Karpas-422 (cell line): ENCODE measurements at regions not wholly inside any gene's neighbourhood (a gene's known extent, or its start where the extent isn't known, plus 50 kb on each side); places are given as distances from the start of the nearest gene placed in this dataset.

Experiments
- DNase-seq: peaks from one replicate; pipeline ENCODE4 v3.0.0-alpha.2; 2015
- H2AFZ ChIP-seq: fragments of 200-600 bp; sonication (generic); 2 replicates; pipeline ENCODE4 v1.6.1; 2014; ENCODE audit warnings: antibody characterized with exemption, low read length, mixed read lengths
- H3K27ac ChIP-seq: fragments of 200-600 bp; sonication (generic); 2 replicates; pipeline ENCODE4 v1.5.1; 2014; ENCODE audit warnings: mild to moderate bottlenecking, low read length, moderate library complexity
- H3K27me3 ChIP-seq: fragments of 200-600 bp; sonication (generic); 2 replicates; pipeline ENCODE4 v1.6.1; 2014; ENCODE audit warnings: low read length, mixed read lengths
- H3K36me3 ChIP-seq: fragments of 200-600 bp; sonication (generic); 2 replicates; pipeline ENCODE4 v1.6.1; 2014; ENCODE audit warnings: low read length, mixed read lengths; ENCODE audit not compliant: insufficient read depth
- H3K4me1 ChIP-seq: fragments of 200-600 bp; sonication (generic); 2 replicates; pipeline ENCODE4 v1.6.1; 2014; ENCODE audit warnings: mild to moderate bottlenecking, low read length, mixed read lengths
- H3K4me2 ChIP-seq: fragments of 200-600 bp; sonication (generic); 2 replicates; pipeline ENCODE4 v1.6.1; 2014; ENCODE audit warnings: low read length, low read depth, mild to moderate bottlenecking; ENCODE audit not compliant: poor library complexity, severe bottlenecking
- H3K4me3 ChIP-seq: fragments of 200-600 bp; sonication (generic); 2 replicates; pipeline ENCODE4 v1.5.1; 2014; ENCODE audit warnings: mild to moderate bottlenecking, antibody characterized with exemption, low read length, mixed read lengths
- H3K79me2 ChIP-seq: fragments of 200-600 bp; sonication (generic); 2 replicates; pipeline ENCODE4 v1.6.1; 2014; ENCODE audit warnings: mild to moderate bottlenecking, low read length, mixed read lengths
- H3K9ac ChIP-seq: fragments of 200-600 bp; sonication (generic); 2 replicates; pipeline ENCODE4 v1.6.0; 2014; ENCODE audit warnings: low read length
- H3K9me2 ChIP-seq: fragments of 200-600 bp; sonication (generic), shearing (Covaris generic); replicated peaks from 2 replicates; pipeline ENCODE4 v1.6.0; 2014; ENCODE audit warnings: mild to moderate bottlenecking, low read length, moderate library complexity; ENCODE audit not compliant: insufficient read depth
- H3K9me3 ChIP-seq: fragments of 300-700, 200-600 bp; sonication (generic); 2 replicates; pipeline ENCODE4 v1.6.1; 2014; ENCODE audit warnings: low read length, mixed read lengths
- H4K20me1 ChIP-seq: fragments of 200-600 bp; sonication (generic); 2 replicates; pipeline ENCODE4 v1.6.1; 2014; ENCODE audit warnings: mild to moderate bottlenecking, antibody characterized with exemption, low read length, low read depth; ENCODE audit not compliant: insufficient read depth

DNA sequence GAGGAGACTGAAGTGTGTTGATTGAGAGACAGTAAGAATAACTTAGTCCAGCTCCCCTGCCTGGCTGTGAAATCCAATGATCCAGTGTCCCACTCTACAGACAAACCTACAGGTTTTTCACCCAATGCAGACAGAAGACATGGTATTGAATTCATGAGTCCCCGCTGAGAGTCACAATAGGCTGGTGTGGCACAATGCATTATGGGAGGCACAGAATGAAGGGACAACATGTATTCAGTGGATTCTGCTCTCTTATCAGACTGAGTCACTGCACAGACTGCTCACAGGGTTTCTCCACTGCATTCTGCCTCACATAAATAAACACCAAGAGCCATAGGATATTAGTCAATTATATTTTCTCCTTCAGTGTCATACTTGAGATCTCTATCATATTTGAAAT lies 55.2 kb upstream of the TOP3B start:
- Histone ChIP-seq H3K4me1 (peaks cover 84% of the 10 kb centered on the region), H3K9me2 (no peaks in the 10 kb centered on the region), H3K9ac (peak overlapping the region; percentile 46), H3K27ac (peak overlapping the region; percentile 97), H4K20me1 (no peaks in the 10 kb centered on the region), H2AFZ (0 out of 2 replicates have a peak overlapping the region, but pooled peaks have one; percentile 35), H3K9me3 (no peaks in the 10 kb centered on the region), H3K4me3 (no peak overlapping the region), H3K27me3 (no peaks in the 10 kb centered on the region), H3K79me2 (peaks cover 15% of the 10 kb centered on the region; the same call in 1 of the 2 replicates), H3K4me2 (peak overlapping the region; percentile 38), H3K36me3 (no peaks in the 10 kb centered on the region)
- peak; percentile 61 for DNase-seq

- peaks cover 84% of the 10 kb centered on the region for H3K4me1 ChIP-seq
- H3K27me3 ChIP-seq, result no peaks in the 10 kb centered on the region
- H3K36me3 ChIP-seq, result no peaks in the 10 kb centered on the region
- no peak overlapping the region for H3K4me3 ChIP-seq
- peak overlapping the region; percentile 38 for H3K4me2 ChIP-seq
- H3K9me2 ChIP-seq, result no peaks in the 10 kb centered on the region
- H2AFZ ChIP-seq, result no peak overlapping the region
- H3K79me2 ChIP-seq, result peaks cover 15% of the 10 kb centered on the region; the same call in 1 of the 2 replicates
- peak overlapping the region; percentile 46 for H3K9ac ChIP-seq
- peak overlapping the region; percentile 97 for H3K27ac ChIP-seq
- no peaks in the 10 kb centered on the region for H3K9me3 ChIP-seq
- no peaks in the 10 kb centered on the region for H4K20me1 ChIP-seq
- DNase-seq, result peak; percentile 65
Observed at GRCh38 chr22:22037229-22037628, 54.6 kb upstream of the TOP3B start.

DNA sequence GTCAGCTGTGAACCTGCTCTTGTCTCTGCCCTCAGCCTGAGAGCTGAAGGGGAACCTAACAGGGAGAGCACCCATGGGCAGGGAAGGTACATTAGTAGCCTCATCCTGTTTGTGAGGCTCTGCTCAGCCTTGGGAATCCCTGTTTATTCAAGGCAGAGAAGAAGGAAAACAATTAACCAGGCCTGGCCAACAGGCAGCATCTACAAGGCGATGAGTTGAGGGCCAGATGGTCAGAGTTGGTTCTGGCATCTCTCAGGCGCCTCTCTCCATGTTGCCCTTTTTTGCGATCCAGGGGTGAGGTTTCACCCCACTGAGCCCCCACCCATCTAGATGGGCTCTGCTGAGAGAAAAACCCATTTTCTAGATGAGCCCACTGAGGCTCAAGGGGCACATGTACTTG lies 54.0 kb upstream of the TOP3B start:
- Histone ChIP-seq H3K79me2 (peaks cover 12% of the 10 kb centered on the region; the same call in 1 of the 2 replicates), H4K20me1 (no peaks in the 10 kb centered on the region), H3K4me2 (peak overlapping the region; percentile 38), H2AFZ (no peak overlapping the region), H3K4me3 (no peak overlapping the region), H3K27me3 (no peaks in the 10 kb centered on the region), H3K27ac (peak overlapping the region; percentile 97), H3K36me3 (no peaks in the 10 kb centered on the region), H3K9ac (peak overlapping the region; percentile 46), H3K9me3 (no peaks in the 10 kb centered on the region), H3K9me2 (no peaks in the 10 kb centered on the region), H3K4me1 (peaks cover 84% of the 10 kb centered on the region)
- DNase-seq, result no peak

DNA sequence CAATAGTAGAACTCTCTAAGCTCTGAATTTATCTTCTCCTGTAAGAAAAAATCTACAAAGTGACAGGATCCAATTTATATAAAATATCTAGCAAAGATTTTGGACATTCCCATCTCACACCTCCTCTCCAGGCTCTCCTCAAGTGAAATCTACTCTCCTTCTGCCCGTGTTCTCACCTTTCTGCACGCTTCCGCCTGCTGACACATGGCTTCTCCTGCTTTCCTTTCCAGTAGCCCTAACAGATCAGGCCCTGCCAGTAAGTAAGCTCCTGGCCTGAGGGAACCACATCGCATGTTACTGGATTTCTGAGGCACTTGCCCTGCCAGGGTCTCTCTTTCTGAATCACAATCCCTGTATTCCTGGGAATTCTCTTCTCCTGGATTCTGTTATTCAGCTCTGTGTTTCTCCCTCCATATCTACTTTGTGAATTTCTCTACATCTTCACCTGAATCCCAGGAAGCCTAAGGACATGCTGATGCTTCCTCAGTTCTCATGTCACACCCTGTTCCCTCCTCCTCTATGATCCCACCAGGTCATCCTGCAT lies 53.3 kb upstream of the TOP3B start:
- H3K4me1 ChIP-seq, result peaks cover 84% of the 10 kb centered on the region
- no peak overlapping the region for H3K4me2 ChIP-seq
- H3K79me2 ChIP-seq, result peaks cover 11% of the 10 kb centered on the region; the same call in 1 of the 2 replicates

DNA sequence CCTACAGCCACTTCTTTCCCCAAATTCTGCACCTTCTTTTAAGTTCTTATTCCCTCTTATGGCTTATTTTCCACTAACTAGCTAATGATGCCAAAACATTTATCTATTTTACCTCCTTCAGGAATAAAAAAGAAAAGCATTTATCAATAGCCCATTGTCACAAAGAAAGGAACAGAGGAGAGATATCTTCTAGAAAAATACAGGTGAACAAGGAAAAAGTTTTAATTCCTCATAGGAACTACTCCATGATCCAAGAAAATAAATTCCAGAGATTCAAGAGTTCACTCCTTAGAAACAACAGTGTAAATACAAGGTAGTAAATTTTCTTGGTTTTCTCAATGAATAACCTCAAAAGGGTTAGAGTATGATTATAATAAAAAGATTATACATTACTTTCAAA lies 52.6 kb upstream of the TOP3B start:
- H4K20me1 ChIP-seq, result no peaks in the 10 kb centered on the region
- no peak overlapping the region for H3K4me3 ChIP-seq
- no peak for DNase-seq
- no peaks in the 10 kb centered on the region for H3K9me3 ChIP-seq
- peaks cover 84% of the 10 kb centered on the region for H3K4me1 ChIP-seq
- peaks cover 7% of the 10 kb centered on the region; the same call in 1 of the 2 replicates for H3K79me2 ChIP-seq
- no peaks in the 10 kb centered on the region for H3K36me3 ChIP-seq
- H2AFZ ChIP-seq, result no peak overlapping the region
- no peaks in the 10 kb centered on the region for H3K27me3 ChIP-seq
- peak overlapping the region; percentile 97 for H3K27ac ChIP-seq
- H3K4me2 ChIP-seq, result no peak overlapping the region
- H3K9ac ChIP-seq, result no peak overlapping the region
- no peaks in the 10 kb centered on the region for H3K9me2 ChIP-seq

More for the DNA sequence above, 53.3 kb upstream of the TOP3B start:
- no peaks in the 10 kb centered on the region for H3K27me3 ChIP-seq
- no peak for DNase-seq
- no peak overlapping the region for H2AFZ ChIP-seq
- peak overlapping the region; percentile 97 for H3K27ac ChIP-seq
- no peak overlapping the region for H3K4me3 ChIP-seq
- no peaks in the 10 kb centered on the region for H3K9me3 ChIP-seq
- H4K20me1 ChIP-seq, result no peaks in the 10 kb centered on the region
- no peak overlapping the region; the same call in 1 of the 2 replicates for H3K9ac ChIP-seq
- H3K9me2 ChIP-seq, result no peaks in the 10 kb centered on the region
- no peaks in the 10 kb centered on the region for H3K36me3 ChIP-seq

DNA sequence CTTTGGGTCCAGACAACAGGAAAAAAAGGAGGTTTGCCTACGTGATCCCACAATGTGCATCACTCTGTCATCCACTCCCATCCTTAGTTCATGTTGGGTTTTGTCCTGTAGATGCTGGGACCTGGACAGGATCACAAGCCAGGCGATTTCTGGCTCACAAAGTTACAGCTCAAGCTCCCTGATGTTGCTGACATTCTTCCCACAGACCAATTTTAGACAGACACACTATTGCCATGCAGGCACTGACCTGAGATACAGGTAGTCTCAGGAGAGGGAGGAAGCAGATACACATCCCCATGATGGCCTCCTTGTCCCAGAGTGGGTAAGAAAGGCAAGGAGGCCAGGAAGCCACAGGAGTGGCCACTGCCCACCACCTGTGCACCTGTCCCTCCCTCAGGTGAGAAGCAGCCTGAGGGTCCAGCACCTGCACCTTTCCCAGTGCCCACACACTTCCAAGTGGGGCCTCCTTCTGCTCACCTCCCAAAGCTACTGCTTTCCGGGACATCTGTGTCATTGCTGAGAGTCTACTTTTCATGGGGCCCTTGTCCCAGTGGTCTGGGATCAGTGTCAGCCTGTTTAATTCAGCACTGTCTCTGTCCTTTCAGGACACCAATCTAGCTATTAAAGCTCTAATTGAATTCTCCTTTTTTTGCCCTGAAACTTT lies 52.0 kb upstream of the TOP3B start:
- Histone ChIP-seq H3K4me1 (peaks cover 87% of the 10 kb centered on the region), H3K36me3 (no peaks in the 10 kb centered on the region), H3K4me3 (no peak overlapping the region), H3K9me2 (no peaks in the 10 kb centered on the region), H3K27ac (peak overlapping the region; percentile 97), H3K4me2 (no peak overlapping the region), H3K79me2 (0 out of 2 replicates have a peak, but pooled peaks cover 2% of the 10 kb centered on the region), H3K27me3 (no peaks in the 10 kb centered on the region), H3K9ac (no peak overlapping the region), H3K9me3 (no peaks in the 10 kb centered on the region), H2AFZ (no peak overlapping the region), H4K20me1 (no peaks in the 10 kb centered on the region)
- DNase-seq, result no peak

DNA sequence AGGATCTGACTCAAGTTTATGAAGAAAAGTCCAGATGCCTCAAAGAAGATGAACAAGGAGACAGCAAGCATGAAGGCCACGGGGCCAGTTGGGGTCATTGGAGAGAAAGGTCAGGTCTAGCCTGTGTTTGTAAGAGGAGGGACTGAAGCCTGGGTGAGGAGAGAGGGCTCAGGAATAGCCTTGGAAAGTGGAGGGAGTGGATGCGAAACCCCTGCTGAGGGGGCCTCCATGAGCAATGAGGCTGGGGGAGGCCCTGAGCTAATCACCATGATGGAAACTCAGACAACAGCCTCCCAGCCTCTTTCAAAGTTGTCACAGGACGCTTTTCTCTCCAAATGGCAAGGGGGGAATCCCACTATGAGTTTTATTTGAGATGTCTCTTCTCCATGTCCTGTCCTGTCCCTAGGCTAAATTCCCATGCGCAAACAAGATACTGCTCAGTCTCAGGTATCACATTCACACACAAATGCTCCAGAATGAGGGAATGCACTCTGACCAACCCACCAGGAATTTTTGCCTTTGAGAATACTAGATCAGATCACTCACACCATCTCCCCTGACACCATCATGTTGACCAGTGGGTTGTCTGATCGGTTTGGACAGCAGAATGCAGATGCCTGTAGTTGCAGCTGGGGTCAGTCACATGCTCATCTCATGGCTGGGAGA lies 51.3 kb upstream of the TOP3B start:
- no peaks in the 10 kb centered on the region for H4K20me1 ChIP-seq
- H3K4me3 ChIP-seq, result no peak overlapping the region
- no peaks in the 10 kb centered on the region for H3K36me3 ChIP-seq
- no peaks in the 10 kb centered on the region for H3K79me2 ChIP-seq
- H2AFZ ChIP-seq, result no peak overlapping the region
- H3K4me2 ChIP-seq, result no peak overlapping the region
- no peak overlapping the region for H3K9ac ChIP-seq
- H3K9me3 ChIP-seq, result no peaks in the 10 kb centered on the region
- H3K4me1 ChIP-seq, result peaks cover 87% of the 10 kb centered on the region
- H3K27me3 ChIP-seq, result no peaks in the 10 kb centered on the region
- H3K9me2 ChIP-seq, result no peaks in the 10 kb centered on the region
- no peak for DNase-seq
- peak overlapping the region; percentile 97 for H3K27ac ChIP-seq
